ENCODE measurements at regions not wholly inside any gene's neighbourhood (a gene's known extent, or its start where the extent isn't known, plus 50 kb on each side); places are given as distances from the start of the nearest gene placed in this dataset.

DNA sequence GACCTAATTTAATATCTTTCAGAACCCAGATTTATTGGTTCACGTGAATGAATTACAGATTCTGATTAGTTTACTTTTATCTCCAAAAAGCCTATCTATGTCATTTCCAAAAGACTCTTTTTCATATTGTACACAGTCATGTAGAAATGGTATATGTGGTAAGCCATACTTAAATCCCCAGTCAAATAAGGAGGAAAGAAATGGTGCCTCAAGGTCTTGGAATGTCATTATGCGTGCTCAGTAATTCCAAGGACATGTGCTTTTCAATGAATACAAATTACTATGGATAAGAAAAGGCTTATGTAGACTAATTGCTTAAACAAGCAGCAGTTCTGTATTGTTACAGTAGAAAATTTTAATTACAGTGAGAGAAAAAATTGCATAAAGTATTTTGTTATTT lies 64.1 kb upstream of the TYRP1 start:
- TF ChIP-seq, protein P1, sequence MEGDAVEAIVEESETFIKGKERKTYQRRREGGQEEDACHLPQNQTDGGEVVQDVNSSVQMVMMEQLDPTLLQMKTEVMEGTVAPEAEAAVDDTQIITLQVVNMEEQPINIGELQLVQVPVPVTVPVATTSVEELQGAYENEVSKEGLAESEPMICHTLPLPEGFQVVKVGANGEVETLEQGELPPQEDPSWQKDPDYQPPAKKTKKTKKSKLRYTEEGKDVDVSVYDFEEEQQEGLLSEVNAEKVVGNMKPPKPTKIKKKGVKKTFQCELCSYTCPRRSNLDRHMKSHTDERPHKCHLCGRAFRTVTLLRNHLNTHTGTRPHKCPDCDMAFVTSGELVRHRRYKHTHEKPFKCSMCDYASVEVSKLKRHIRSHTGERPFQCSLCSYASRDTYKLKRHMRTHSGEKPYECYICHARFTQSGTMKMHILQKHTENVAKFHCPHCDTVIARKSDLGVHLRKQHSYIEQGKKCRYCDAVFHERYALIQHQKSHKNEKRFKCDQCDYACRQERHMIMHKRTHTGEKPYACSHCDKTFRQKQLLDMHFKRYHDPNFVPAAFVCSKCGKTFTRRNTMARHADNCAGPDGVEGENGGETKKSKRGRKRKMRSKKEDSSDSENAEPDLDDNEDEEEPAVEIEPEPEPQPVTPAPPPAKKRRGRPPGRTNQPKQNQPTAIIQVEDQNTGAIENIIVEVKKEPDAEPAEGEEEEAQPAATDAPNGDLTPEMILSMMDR (IDR thresholded peaks at IDR 0.05), result no peak
- no peak for TF ChIP-seq EZH2 (IDR thresholded peaks at IDR 0.05; ENCODE audit: borderline replicate concordance, insufficient read depth, low read depth, low read length, poor library complexity, severe bottlenecking)

All from B cell (primary cell).